ENCODE measurements at regions not wholly inside any gene's neighbourhood (a gene's known extent, or its start where the extent isn't known, plus 50 kb on each side); places are given as distances from the start of the nearest gene placed in this dataset.

DNA sequence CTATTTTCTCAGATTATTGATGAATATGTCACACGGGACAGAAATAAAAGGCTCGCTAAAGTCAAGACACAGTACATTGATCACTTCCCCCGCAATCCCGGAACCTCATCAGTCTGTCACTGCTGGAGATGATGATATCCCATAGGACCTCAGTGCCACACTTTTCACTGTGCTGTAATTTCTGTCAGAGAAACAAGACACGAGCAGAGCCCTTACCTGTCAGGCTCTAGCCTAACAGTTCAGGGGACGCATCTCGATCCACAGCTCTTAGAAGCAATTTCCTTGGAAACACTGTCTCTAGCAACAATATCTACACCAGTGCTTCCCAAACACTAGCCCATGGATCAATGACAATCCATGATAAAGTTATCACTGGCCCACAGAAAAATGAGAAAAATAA lies 140.0 kb downstream of the GRIN2B start:
- DNase-seq (ENCODE audit: low read depth in 2 of 2): no peak

DNA sequence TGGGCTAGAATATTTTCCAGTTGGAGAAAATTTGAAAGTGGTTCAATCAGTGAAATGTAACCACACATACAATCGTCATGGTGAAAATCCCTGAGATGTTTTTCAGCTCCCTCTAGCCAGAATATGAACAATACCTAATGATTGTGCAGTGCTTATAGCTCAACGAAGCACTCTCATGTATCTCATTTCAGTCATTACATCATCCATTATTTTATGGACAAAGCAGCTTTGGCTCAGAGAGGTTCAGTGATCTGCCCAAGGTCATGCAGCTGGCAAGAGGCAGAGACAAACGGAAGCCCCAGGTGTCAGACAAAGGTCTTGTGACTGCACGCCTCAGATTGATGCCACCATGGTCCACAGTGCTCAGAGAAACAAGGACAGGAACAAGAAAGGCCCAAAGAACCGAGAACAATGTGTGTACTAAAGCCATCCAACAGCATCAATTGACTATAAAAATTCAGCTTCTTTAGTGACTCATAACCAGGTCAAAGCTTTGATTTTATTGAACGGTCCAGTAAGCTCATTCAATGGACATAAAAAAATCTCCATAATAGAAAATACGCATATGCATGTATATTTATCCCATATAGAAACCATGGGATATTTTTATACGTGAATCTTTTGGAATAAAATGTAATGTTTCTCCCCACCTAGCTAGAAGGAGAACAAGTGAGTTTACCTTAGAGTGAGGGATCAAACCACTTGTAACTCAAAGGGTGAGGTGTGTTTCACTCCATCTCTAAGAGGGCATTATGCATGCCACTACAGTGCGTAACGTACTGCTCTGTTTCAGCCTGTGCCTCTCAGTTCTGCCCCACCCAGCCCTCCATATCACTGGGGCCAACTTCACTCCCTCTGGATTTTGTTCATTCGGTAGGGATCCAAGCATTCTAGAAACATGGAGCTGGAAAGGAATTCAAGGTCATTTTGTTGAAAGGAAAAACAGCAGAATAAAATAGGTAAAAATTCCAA lies 141.8 kb downstream of the GRIN2B start:
- DNase-seq (ENCODE audit: low read depth in 2 of 2): no peak

DNA sequence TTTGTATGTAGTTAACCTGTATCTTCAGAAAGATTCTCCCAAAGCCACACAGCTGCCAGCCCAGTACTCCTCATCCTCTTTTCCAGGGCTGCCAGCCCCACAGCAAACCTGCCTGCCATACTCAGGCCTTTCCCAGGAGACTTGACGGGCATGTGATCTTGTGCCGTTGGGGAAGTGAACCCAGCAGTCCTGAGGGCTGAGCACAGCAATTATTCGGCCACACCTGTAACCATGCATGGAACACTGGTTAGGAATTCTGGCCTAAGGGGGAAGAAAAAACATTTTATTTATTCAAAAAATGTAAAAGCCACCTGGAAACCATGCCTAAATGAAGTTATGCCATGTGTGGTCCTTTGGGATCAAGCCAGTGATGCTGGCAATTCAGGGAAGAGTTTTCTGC lies 145.3 kb downstream of the GRIN2B start:
- DNase-seq (ENCODE audit: low read depth in 2 of 2): no peak

DNA sequence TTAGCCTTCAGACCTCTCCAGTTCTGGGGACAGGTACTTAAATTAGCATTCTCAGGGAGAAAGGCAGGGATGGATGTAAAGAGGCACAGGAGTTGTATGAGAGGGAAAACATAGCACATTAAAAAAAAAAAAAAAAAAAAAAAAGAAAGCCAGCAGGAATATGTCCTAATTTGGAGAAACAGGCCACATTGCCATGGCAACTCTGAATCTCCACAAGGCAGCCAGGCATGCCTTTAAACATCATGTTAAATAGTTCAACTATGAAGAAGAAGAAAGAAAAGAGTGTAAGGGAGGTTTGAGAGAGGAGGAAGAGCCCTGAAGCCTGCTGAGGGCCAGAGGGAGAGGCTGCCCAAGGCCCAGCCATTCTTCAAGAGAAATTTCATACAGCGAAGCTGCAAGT lies 145.8 kb downstream of the GRIN2B start:
- DNase-seq (ENCODE audit: low read depth in 2 of 2): no peak

DNA sequence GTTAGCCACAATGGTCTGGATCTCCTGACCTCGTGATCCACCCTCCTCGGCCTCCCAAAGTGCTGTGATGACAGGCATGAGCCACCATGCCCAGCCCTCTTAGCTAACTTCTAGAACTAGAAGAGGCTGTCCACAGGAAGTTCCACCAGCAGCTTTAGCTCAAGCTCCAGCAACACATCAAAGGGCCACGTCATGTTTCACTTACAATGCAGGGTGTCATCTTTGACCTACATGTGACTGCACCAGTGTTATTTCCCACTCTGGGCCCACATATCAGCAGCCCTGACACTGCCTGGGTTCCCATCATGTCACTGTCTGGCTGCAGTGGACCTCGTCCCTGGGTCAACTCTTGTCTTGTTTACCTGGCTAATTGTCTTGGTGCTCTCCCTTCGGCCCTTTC lies 147.2 kb downstream of the GRIN2B start:
- DNase-seq (ENCODE audit: low read depth in 2 of 2): no peak

DNA sequence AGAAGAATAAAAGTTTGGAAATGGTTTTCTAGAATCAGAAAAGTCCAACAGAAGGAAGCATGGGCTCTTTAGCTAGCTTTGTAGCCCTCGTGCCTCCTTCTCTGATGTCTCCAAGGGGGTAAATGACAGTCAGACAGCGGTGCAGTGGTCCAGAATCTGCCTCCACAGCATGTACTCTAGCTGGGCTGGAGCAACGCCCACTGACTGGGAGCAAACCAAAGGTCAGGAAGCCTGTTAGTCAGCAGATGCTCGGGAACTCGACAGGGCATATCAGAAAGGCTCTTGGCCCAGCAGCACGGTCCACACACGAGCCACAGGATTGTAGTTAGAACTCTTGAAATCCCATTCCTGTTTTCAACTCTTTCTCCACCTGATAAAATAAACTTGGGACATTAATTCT lies 164.3 kb downstream of the GRIN2B start:
- DNase-seq (ENCODE audit: low read depth in 2 of 2): no peak

DNA sequence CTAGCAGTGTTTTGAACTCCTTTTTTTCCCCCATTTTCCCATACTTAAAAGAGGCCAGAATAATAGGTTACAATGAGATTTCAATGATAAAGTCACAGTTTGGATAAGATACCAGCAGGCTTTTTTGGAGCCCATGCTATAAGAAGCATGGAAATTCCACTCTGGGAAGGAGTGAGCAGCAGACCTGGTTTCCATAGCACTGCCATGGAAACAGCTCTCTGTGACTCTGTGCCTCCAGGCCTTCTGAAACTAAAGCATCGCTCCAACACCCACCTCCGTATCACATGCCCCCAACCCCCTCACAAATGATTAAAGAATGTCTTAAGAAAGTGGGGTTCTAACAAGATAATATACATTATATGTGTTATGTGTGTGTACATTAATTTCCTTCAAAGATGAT lies 165.0 kb downstream of the GRIN2B start:
- no peak for DNase-seq (ENCODE audit: low read depth in 2 of 2)

DNA sequence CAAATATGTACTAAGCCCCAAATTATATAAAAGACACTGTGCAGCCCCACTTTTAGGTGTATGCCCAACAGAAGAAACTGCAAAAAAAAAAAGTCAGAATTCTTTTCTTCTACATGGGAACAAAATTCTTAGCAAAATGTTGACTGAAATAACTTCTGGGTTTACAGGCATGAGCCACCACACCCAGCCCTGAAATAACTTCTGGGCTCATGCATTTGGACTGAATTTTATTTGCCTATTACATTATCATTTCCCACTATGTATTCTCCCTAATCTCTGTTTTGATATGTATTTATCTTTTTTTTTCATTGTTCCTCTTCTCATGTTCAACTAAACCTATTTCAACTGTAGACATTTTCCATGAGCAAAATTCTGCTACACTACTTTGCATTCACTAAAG lies 169.2 kb downstream of the GRIN2B start:
- DNase-seq (ENCODE audit: low read depth in 2 of 2): no peak

DNA sequence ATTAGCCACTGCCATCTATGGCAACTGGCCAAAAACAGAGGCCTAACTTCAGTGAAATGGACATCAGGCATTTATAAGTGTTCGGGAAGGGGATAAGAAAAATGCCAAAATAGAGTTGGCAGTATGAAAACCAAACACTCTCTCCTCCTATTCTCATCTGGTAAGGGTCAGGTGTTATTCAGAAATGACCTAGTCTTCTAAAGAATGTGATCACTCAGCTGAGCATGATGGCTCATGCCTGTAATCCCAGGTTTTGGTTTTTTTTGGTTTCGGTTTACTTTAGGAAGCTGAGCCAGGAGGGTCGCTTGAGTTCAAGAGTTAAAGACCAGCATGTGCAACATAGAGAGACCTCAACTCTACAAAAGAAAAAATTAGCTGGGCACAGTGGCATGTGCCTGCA lies 170.3 kb downstream of the GRIN2B start:
- no peak for DNase-seq (ENCODE audit: low read depth in 2 of 2)

DNA sequence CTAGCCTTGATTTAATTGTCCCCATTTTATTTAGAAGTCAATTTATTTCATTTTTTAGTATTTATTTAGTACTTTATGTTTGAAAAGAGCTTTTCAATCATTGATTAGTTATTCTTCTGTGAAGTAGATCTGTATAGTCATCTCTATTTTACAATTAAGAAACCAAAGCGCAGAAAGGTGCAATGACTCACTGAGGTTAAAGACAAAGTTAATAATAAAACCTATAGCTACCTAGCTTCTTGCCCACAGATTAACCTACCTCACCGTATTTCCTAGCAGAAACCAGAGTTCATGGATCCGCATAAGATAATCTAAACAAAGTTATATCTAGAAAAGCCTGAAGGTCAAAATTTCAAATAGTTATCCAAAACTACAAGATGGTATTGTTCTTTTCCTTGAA lies 176.4 kb downstream of the GRIN2B start:
- no peak for DNase-seq (ENCODE audit: low read depth in 2 of 2)

DNA sequence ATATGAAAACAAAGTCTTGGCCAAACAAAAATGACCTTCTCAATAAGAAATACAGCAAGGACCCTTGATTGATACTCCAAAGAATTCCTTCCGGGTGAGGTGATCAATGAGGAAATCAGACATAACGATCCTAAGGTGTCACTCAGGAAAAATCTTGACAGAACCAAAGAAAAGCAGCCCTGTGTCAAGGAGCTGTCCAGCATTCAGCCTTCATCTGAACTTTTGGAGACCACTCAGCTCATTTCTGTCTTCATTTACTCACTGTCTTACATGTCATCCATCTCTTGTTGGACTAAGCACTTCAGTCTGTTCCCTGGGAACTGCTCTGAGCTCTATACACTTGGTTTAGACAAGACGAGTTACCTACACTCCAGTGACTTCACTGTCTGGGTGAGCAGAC lies 179.9 kb downstream of the GRIN2B start:
- no peak for DNase-seq (ENCODE audit: low read depth in 2 of 2)

DNA sequence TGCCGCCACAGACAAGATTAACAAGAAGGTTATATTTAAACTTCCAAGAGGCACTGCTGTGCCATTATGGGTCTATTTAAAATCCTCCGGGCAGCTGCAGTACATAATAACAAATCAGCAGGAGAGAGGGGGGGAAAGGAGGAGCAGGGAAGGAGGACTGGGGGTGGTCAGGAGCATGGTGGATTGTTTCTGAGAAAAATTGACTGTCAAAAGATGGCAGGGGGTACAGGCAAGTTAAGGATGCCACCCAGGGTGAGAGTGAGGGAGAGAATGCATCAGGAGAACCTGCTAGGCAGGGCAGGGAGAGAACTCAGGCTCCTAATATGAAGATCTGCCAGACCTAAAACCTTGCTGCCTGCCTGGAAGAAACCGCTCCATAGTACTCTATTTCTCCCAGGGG lies 181.8 kb downstream of the GRIN2B start:
- no peak for DNase-seq (ENCODE audit: low read depth in 2 of 2)

DNA sequence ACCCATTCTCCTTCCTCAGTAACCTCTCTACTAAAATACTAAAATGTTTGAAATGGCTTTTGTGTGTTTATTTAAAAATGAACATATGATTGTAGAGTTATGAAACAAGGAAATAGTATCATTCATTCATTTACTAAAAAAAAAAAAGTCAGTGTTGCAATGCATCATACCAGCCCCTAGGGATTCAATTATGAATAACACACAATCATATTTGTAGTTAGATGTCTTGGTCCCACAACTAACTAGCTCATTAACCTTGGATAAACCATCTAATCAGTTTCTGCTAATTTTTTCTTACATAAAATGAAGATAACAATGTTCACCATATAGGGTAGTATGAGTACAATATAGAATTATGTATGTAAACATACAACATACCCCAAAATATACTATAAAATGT lies 183.2 kb downstream of the GRIN2B start:
- no peak for DNase-seq (ENCODE audit: low read depth in 2 of 2)

DNA sequence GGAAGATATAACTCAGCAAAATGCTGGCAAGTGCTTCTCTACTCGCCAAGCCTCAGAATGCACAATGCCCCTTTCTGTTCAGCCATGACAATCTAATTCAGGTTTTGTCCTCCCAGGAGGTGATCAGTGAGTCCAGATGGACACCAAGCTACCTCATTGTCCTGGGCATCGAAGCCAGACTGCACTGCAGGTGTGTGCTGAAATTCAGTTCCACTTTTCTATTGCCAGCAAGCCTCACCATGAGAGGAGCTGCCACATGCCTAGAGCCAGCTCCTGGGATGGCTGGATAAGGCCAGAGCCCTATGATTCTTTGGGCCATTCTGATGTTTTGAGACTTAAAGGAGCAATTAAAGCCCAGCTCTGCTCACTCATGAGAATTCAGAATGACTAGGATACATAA lies 186.7 kb downstream of the GRIN2B start:
- DNase-seq (ENCODE audit: low read depth in 2 of 2): no peak

DNA sequence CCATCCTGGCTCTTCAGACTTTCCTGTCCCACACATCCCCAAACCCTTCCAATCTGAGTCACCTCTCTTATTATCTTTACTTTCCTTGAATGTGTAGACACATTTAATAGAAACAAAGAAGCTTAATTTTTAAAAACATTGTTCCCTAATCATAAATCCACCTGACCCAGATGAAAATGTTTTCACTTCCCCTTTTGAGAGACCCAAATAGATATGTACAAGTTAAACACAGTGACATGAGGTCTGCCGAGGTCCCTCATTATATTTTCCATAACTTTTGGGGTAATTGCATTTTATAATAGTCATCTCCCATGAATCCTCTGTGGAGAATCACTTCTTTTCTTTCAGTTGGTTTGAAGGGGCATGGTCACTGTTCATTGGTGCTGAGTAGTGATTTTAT lies 191.1 kb downstream of the GRIN2B start:
- no peak for DNase-seq (ENCODE audit: low read depth in 2 of 2)

DNA sequence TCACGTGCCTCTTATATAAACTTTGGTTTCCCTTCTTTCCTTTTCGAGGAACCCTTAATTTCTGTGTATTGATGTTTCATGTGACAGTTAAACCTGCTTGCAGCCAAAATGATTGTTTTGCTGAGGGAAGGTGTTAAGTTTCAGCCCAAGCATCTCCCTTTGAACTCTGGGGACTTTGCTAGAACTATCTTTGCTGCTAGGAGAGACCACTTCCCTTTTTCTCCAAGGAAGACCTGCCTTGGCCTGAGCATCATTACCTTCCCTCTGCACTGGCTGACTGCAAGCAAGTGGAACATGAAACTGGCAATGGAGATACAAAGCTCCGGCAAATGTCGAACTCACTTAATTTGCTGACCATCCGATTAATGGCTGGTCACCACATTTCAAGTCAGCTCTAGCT lies 192.8 kb downstream of the GRIN2B start:
- no peak for DNase-seq (ENCODE audit: low read depth in 2 of 2)

DNA sequence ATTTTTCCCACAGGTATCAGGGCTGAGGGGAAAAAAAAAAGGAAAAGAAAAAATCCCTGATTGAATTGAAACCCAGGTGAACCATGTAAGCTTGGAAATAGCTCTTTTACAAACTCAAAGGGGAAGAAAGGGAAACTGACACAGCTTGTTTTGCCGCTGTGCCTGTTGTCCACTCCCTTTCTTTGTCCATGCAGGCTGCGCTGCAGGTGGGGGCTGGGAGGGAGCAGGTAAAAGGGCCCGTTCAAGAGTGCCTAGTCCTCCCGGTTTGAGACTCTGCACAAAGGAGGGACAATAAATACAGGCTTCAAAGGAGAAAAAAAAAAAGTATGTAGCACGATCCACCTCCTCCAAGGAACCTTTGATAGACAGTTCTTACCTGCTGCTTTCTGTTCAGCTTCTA lies 194.8 kb downstream of the GRIN2B start:
- DNase-seq (ENCODE audit: low read depth in 2 of 2): no peak

DNA sequence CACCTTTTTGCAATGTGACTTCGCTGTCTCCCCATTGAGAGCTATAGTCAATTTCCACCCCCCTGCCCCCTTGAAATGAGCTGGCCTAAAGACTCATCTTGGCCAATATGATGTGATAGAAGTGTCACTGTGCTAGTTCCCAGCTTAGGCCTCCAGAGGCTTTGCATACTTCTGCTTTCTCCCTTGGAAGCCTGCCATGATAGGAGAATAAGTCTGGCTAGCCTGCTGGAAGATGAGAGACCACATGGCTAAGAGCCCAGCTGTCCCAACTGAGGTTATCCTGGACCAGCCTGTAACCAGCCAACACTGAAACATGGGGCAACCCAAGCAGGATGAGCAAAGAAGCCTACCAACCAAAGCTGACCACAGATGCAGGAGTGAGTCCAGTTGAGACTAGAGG lies 196.9 kb downstream of the GRIN2B start:
- DNase-seq (ENCODE audit: low read depth in 2 of 2): no peak

DNA sequence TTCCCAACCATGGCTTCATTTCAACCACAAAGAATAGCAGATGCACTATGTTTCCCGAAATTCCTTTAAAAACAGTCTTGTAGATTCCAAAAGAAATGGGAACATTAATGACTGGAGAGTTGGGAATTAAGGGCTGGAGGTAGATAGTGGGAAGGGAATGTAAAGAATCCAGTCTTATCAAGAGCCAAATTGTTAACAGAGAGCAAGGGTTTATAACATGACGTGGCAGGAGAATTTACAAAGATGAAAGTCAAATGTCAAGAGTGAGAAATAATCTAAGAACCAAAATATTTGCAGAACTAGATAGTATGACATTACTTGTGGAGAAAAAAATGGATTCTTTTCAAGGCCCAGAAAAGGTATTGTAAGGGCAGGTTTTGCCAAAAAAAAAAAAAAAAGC lies 200.9 kb downstream of the GRIN2B start:
- DNase-seq (ENCODE audit: low read depth in 2 of 2): no peak

DNA sequence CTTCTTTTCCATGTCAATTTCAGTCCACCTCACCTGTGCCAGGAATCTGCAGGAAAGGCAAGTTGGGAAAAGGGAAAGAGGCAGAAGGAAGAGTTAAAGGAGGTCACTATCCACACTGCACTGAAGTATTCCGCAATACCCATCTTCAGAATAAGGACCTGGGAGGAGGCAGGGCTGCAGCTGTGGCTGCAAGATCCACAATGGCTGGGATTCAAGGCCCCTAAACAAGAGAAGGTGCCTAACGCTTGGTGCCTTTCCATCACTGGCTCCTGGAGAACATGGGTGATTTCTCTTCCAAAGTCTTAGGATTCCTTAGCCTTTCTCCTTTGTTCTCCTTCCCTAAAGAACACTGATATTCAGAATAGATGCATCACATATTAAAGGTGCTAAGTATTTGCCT lies 204.0 kb downstream of the GRIN2B start:
- DNase-seq (ENCODE audit: low read depth in 2 of 2): no peak

DNA sequence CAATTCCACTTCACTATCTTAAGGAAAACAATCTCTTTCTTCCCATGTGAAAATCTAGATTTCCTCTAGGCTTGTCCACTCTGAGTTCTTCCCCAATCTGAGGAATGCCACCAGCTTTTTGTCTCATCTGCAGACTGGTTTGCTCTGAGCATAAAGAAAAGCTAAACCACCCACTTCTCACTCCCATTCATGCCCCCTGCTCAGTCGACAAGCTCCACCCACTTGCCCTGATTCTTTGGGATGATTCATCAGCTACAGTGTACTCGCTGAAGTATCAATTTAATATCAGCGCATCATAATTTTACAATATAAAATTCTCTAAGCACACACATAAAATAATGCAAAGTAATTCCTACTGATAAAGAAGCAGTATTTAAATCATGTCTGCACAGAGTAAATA lies 209.1 kb downstream of the GRIN2B start:
- DNase-seq (ENCODE audit: low read depth in 2 of 2): no peak

DNA sequence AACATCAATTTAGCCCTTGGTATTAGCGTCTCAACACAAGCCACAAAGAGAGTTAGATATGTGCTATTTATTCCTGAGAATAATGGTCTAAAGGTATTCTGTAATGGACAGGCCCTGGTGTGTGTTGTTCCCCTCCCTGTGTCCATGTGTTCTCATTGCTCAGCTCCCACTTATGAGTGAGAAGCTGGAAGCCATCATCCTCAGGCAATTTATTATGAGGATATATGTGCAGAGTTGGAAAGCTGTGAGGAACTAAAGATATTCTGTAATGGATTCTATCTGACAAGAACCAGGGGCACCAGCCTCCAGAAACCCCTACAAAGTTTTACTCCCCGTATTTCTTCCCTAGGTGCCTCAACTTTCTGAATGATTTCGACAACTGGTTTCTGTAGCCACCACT lies 210.8 kb downstream of the GRIN2B start:
- DNase-seq (ENCODE audit: low read depth in 2 of 2): no peak

DNA sequence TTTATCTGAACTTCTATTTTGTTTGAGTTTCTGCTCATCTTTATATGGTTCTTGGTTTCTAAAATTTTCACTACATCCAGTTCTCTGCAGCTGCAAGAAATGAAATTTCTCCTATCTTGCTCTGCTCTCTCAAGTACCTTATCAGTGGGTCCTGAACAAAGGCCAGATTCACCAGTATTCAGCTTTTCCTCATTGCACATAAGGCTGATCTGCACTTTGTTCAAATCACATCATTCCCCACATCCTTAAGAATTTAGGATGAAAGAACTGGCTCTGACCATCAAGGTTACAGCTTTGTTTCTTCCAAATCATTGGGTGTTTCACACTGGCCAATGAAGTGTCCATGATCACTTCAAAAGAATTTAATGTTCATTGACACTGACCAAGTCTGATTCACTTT lies 211.4 kb downstream of the GRIN2B start:
- DNase-seq (ENCODE audit: low read depth in 2 of 2): no peak

DNA sequence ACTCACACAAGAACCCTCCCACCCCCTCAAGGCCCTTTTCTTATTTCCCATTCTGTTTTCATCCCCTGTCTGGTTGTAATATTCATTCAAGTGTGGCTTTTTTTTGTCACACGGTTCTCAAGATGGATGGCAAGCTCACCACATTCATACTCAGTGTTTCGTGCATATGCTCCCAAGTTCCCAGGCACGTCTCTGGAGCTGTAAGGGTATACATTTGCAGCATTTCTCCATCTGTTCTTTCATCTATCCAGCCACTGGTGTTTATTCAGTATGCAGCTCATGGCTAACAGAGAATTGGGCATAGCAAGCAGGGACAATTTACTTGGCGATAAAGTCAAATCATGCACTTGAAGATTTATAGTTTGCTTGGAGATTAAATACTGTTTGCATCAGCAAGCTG lies 212.1 kb downstream of the GRIN2B start:
- no peak for DNase-seq (ENCODE audit: low read depth in 2 of 2)
